22Rv1 (cell line): ENCODE measurements at regions not wholly inside any gene's neighbourhood (a gene's known extent, or its start where the extent isn't known, plus 50 kb on each side); places are given as distances from the start of the nearest gene placed in this dataset.

Source experiments
- CTCF ChIP-seq: fragments of 450-650 bp; IDR thresholded peaks from 2 replicates; pipeline ENCODE4 v1.5.1; 2017; ENCODE audit warnings: mild to moderate bottlenecking
- ZFX ChIP-seq: fragments of 450-650 bp; IDR thresholded peaks from 2 replicates; pipeline ENCODE4 v1.6.1; 2017; ENCODE audit warnings: antibody characterized with exemption, borderline replicate concordance

GRCh38 chr2:67221266-67221665 lies 175.9 kb upstream of the ETAA1 start:
- TF ChIP-seq CTCF: no peak
- TF ChIP-seq ZFX: no peak
